Gastrocnemius medialis (tissue), 4 donors: ENCODE measurements at regions not wholly inside any gene's neighbourhood (a gene's known extent, or its start where the extent isn't known, plus 50 kb on each side); places are given as distances from the start of the nearest gene placed in this dataset.

ENCODE experiments used
- ATAC-seq, 2 donors: fragments of 150-250 bp; one replicate each; pipeline ENCODE4 v1.9.1; 2016
- DNase-seq, 2 donors: peaks; one replicate each; pipeline ENCODE4 v3.0.0-alpha.2; 2019
- H3K27ac ChIP-seq, 4 donors: fragments of 200-600 bp; sonication (generic); 1 replicate in 1 of 4; 2 replicates in 3 of 4; pipeline ENCODE4 v1.5.1; 2016 to 2018; ENCODE audit warnings: mild to moderate bottlenecking in 2 of 4, moderate library complexity in 1 of 4
- H3K27me3 ChIP-seq, 3 donors: fragments of 200-600 bp; sonication (generic) in 2 of 3; 1 replicate in 1 of 3; 2 replicates in 2 of 3; pipeline versions ENCODE4 v1.5.1 to v1.6.0; 2016 to 2019; ENCODE audit warnings: mild to moderate bottlenecking in 1 of 3, moderate library complexity in 1 of 3
- H3K36me3 ChIP-seq, 2 donors: fragments of 200-600 bp; sonication (generic) in 1 of 2; one replicate each; pipeline ENCODE4 v1.5.1; 2017 to 2018
- H3K4me1 ChIP-seq, 2 donors: fragments of 200-600 bp; sonication (generic) in 1 of 2; one replicate each; pipeline ENCODE4 v1.5.1; 2016 to 2017; ENCODE audit warnings: mild to moderate bottlenecking in 2 of 2
- H3K4me3 ChIP-seq, 4 donors: fragments of 200-600 bp; sonication (generic) in 3 of 4; 1 replicate in 1 of 4; 2 replicates in 3 of 4; pipeline ENCODE4 v1.5.1; 2016 to 2019; ENCODE audit warnings: mild to moderate bottlenecking in 2 of 4
- H3K9me3 ChIP-seq, 3 donors: fragments of 200-600 bp; sonication (generic) in 2 of 3; 1 replicate in 1 of 3; 2 replicates in 2 of 3; pipeline ENCODE4 v1.5.1; 2016 to 2019
- CTCF ChIP-seq, 5 experiments: fragments of 450-650 bp in 3 of 5; fragments of 200-600 bp in 2 of 5; sonication (generic) in 2 of 5; IDR thresholded peaks in 4 of 5; conservative IDR thresholded peaks in 1 of 5; 1 replicate in 4 of 5; 2 replicates in 1 of 5; pipeline ENCODE4 v1.5.1; 2016 to 2019; ENCODE audit warnings: antibody characterized with exemption in 5 of 5, mild to moderate bottlenecking in 3 of 5, moderate library complexity in 3 of 5
- POLR2A ChIP-seq, 2 donors: fragments of 450-650 bp; IDR thresholded peaks; one replicate each; pipeline ENCODE4 v1.6.1; 2017; ENCODE audit warnings: antibody characterized with exemption in 2 of 2, mild to moderate bottlenecking in 2 of 2, moderate library complexity in 2 of 2
- in situ Hi-C, 4 donors: fragments of 200-750 bp; cut with MboI; loops; one replicate each; pipeline versions ENCODE4 v1.15.0 to v1.8.0; 2017; ENCODE audit warnings: low sequenced_read_pairs in 4 of 4
- intact Hi-C: fragments of 100-400 bp; cut with DNase I; formaldehyde crosslinking; loops from one replicate; pipeline ENCODE4 v1.15.1; 2023; ENCODE audit warnings: low total_unique reads

DNA sequence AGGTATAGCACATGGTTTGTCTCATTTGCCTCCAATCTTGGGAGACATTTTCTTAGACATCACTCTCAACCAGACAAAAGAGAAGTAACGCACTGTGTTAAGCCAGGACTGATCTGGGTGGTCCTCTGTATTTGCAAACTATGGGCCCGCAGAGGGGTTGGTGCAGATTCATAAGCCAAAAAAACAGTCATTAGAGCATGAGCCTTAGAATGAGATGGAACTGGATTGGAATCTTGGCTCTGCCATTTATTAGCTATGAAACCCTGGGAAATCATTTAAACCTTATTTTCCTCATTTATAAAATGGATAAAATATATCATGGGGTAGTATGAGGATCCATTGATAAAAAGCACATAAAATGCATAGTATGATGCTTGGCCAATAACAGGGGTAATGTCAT lies 213.5 kb upstream of the APCDD1 start:
- Histone ChIP-seq H3K4me1 (no peaks in the 10 kb centered on the region), H3K27me3 (no peaks in the 10 kb centered on the region), H3K4me3 (no peak overlapping the region), H3K27ac (no peak overlapping the region), H3K36me3 (no peaks in the 10 kb centered on the region), H3K9me3 (no peaks in the 10 kb centered on the region)
- in situ Hi-C loops (no loop called here), intact Hi-C loops (no loop called here)
- TF ChIP-seq CTCF (IDR thresholded peaks at IDR 0.05 in 4 of 5, conservative IDR thresholded peaks at IDR 0.05 in 1 of 5) (no peak), POLR2A (IDR thresholded peaks at IDR 0.05) (no peak)
- no peak for ATAC-seq
- no peak for DNase-seq

DNA sequence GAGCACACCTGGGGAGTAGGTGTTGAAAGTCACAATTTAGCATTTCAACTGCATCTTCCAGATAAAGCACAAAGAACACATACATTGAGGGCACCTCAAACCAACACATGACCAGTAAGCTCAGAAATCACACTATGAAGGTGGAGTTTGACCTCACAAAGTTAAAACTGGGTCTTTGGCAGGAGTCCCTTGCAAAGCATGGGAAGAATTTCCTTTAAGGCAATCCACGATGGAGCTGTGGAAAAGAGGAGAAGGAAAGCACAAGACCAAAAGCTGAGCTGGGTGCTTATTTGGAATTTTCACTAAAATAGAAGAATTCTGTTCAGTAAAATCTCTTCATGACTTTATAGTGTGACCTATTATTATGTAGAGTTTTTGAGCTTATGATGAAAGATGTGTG lies 212.9 kb upstream of the APCDD1 start:
- DNase-seq, result no peak
- H3K9me3 ChIP-seq, result no peaks in the 10 kb centered on the region
- in situ Hi-C loops, result no loop called here
- no peak for ATAC-seq
- no peaks in the 10 kb centered on the region for H3K27me3 ChIP-seq
- intact Hi-C loops, result no loop called here
- TF ChIP-seq POLR2A (IDR thresholded peaks at IDR 0.05) (no peak), CTCF (IDR thresholded peaks at IDR 0.05 in 4 of 5, conservative IDR thresholded peaks at IDR 0.05 in 1 of 5) (no peak)
- no peak overlapping the region for H3K4me3 ChIP-seq
- H3K36me3 ChIP-seq, result no peaks in the 10 kb centered on the region
- no peaks in the 10 kb centered on the region for H3K4me1 ChIP-seq
- H3K27ac ChIP-seq, result no peak overlapping the region

GRCh38 chr18:10242936-10243680 lies 211.3 kb upstream of the APCDD1 start:
- Histone ChIP-seq H3K27me3 (peaks cover 0 to 3% (median 0%) of the 10 kb centered on the region in 3 donors), H3K4me3 (no peak overlapping the region), H3K4me1 (no peaks in the 10 kb centered on the region), H3K9me3 (no peaks in the 10 kb centered on the region), H3K36me3 (no peaks in the 10 kb centered on the region), H3K27ac (no peak overlapping the region)
- DNase-seq (no peak), ATAC-seq (no peak)
- in situ Hi-C loops, result no loop called here
- intact Hi-C loops, result no loop called here
- TF ChIP-seq POLR2A (IDR thresholded peaks at IDR 0.05) (no peak), CTCF (IDR thresholded peaks at IDR 0.05 in 4 of 5, conservative IDR thresholded peaks at IDR 0.05 in 1 of 5) (no peak)

GRCh38 chr18:10244341-10244740 lies 210.1 kb upstream of the APCDD1 start:
- TF ChIP-seq POLR2A (IDR thresholded peaks at IDR 0.05) (no peak), CTCF (IDR thresholded peaks at IDR 0.05 in 4 of 5, conservative IDR thresholded peaks at IDR 0.05 in 1 of 5) (no peak)
- Histone ChIP-seq H3K4me3 (no peak overlapping the region), H3K27ac (no peak overlapping the region), H3K4me1 (no peaks in the 10 kb centered on the region), H3K9me3 (no peaks in the 10 kb centered on the region), H3K36me3 (no peaks in the 10 kb centered on the region), H3K27me3 (peaks cover 0 to 3% (median 0%) of the 10 kb centered on the region in 3 donors)
- no peak for DNase-seq
- intact Hi-C loops (no loop called here), in situ Hi-C loops (no loop called here)
- ATAC-seq, result no peak
